HTR-8/SVneo (cell line): ENCODE measurements at regions not wholly inside any gene's neighbourhood (a gene's known extent, or its start where the extent isn't known, plus 50 kb on each side); places are given as distances from the start of the nearest gene placed in this dataset.

Source experiments
- DNase-seq: peaks from one replicate; pipeline ENCODE4 v3.0.0; 2011; ENCODE audit warnings: low spot score, mixed read lengths; ENCODE audit not compliant: insufficient read length
- FAIRE-seq: peaks from 2 replicates; lab custom pipeline; 2011; peaks lifted over from hg19 to GRCh38; lab: Jason Lieb, UNC

GRCh38 chr5:89417515-89417914, 534.5 kb upstream of the MEF2C start:
- FAIRE-seq: no peak
- no peak for DNase-seq

DNA sequence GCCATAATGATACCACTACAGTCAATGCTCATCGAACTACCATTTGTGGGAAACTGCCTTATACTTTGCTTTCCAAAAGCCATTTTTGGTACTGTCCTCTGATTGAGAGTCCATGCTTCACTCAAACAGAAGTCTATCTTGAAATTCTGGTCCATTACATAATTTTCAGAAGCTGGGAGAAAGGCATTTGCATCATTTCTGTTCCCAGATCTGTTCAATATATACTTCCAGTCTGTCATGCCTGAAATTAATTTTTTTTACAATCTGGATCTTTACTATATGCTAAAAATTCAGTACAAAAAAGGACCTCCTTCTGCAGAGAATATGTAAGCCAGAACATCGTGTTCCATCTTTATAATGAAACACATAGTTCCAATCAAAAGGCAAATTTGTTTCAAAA, 528.9 kb upstream of the MEF2C start:
- DNase-seq: no peak
- FAIRE-seq: no peak

DNA sequence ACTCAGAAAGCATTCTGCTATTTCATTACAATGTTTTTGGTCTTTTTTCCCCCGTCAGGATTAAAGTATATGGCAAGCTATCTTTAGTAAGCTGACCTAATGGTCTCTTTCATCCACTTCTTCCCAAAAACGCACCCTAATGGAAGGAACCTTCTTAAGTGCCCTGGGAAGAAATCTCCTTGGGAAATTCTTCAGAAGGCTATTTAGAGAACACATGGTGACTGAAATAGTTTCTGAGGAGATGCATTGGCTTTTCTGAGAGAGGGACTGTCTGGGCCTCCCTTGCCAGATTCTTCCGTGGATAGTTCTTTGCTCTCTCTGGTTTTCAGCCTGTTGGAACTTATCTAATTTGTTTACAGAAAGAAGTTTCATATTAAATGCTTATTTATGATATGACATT, 524.1 kb upstream of the MEF2C start:
- DNase-seq (no peak), FAIRE-seq (no peak)

GRCh38 chr5:89401659-89402058, 518.7 kb upstream of the MEF2C start:
- DNase-seq (no peak), FAIRE-seq (no peak)

- DNase-seq: no peak
- FAIRE-seq: no peak
These were observed 518.0 kb upstream of the MEF2C start for GRCh38 chr5:89401012-89401411.

GRCh38 chr5:89399548-89399947, 516.6 kb upstream of the MEF2C start:
- no peak for DNase-seq
- no peak for FAIRE-seq

DNA sequence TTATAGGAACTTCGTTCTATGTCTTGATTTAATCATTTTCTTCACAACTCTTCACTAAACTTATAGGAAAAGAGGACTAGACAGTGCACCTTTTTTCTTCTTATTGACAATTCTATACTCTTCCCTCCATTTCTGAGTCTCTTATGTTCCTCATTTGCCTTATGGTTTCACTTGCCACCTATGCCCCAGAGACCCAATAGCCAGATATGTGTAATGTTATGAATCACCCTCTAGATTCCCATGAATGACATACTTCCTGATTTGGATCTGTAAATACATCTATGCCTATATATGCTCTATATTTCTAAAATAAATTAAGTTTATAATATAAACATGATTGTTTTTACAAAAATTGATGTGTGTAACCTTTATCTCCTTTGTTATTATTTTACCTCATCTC, 514.1 kb upstream of the MEF2C start:
- no peak for DNase-seq
- no peak for FAIRE-seq

DNA sequence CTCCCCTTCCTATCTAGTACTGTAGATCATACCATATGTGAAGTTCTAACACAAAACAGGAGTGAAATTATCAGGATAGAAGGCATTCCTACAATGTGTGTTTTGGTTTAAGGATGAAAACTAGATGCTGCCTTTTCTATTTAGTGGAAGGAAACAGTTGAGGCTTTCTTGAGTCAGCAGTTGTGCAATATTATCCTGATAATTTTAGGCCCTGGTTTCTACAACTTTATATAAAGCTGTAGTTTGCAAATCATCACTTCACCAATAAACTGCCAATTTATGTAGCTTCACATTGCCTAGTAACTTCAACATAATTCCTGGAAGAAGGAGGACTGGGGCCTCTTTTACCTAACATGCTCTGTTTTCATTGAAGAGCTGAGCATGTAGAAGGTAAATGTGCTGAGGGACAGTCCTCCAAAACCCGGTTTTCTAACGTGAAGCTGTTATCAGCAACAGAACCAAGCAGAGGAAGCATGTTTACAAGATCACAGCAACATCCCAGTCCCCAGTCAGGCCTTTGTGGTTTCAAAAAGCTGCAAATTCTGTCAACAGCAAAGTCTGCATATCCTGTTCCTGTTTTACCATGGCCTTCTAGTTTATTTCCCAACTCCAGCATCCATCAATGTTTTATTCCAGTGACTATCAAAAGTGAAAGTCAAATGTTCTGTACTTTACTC, 513.4 kb upstream of the MEF2C start:
- DNase-seq (no peak), FAIRE-seq (no peak)

GRCh38 chr5:89395111-89395510, 512.1 kb upstream of the MEF2C start:
- DNase-seq: no peak
- FAIRE-seq: no peak

DNA sequence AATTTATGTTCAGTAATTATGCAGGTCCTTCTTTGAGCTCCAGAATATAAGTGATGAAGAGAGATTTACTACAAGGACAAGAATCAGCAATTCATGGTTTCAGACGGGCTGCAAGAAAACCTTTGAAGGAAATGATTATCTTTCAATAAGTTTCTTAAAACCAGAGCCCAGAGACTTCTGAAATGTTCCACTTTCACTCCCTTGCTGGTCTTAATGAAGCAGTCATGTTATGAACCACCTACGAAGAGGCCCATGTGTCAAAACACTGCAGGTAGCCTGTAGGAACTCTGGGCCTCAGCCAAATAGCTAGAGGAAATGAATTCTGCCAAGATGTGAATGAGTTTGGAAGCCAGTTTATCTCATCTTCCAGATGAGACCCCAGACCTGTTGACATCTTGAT, 505.9 kb upstream of the MEF2C start:
- no peak for DNase-seq
- no peak for FAIRE-seq

DNA sequence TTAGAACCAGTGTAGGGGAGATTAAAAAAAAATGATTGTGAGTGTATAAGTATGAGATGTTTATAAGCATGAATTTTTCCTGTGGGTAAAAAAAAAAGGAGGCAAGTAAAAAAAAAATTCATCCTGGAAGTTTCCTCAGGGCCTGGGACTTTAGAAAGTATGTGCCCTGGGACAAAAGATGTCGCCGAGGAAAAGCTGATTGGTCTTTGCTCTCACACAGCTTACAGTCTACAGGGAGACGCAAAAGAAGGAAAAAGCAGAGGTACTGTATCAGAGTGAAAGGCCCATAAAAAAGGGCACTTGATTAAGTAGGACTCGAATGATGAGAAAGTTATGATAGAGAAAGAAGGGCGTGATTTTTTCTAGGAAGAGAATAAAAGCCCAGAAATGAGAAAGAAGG, 501.4 kb upstream of the MEF2C start:
- DNase-seq: no peak

DNA sequence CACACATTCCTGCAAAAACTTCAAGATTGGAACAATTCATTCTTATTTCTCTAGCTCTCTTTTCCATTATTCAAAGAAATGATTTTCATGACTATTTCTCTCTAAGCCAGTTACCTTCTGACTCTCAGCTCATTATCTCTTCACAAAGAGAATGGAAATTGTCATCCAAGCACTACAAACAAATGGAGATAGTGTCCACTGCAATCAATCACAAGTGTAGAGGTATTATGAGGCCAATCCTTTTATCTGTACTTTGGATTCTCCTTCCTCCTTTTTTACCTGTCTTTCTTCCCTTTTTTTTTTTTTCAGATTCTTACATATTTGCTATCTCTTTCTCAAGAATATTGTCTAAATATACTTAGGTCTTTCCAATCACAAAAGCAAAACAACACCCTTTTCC, 497.7 kb upstream of the MEF2C start:
- no peak for FAIRE-seq
- no peak for DNase-seq

More for the DNA sequence above, 501.4 kb upstream of the MEF2C start:
- FAIRE-seq: no peak

DNA sequence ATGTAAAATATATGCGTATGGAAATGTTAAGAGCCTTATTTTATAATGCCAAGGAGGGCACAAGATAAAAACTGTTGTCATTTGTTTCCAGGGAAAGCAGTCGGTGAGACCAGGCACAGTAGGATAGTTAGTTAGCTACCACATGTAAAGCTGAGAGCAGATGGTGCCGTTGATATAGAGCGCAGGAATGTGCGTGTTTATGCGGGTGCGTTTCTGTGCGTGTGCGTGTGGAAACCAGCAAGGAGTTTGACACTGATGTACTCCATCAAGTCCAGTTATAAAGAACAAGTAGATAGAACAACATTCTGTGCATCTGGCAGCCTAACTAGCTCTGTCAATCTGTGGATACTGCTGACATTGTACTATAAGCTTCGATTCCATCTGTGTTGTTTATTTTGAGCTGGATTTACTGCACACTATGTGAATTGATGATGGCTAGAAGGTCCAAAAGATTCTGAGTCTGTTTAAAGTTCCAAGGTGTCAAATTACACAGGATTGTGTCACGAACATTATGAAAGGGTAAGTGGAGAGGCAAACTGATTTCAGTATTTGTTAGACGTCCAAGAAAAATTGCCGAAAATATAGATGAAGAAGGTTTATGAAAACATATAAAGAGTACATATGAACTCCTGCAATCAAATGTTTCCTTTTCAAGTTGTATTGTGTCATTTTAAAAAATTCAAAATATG, 494.9 kb upstream of the MEF2C start:
- DNase-seq: no peak
- no peak for FAIRE-seq

DNA sequence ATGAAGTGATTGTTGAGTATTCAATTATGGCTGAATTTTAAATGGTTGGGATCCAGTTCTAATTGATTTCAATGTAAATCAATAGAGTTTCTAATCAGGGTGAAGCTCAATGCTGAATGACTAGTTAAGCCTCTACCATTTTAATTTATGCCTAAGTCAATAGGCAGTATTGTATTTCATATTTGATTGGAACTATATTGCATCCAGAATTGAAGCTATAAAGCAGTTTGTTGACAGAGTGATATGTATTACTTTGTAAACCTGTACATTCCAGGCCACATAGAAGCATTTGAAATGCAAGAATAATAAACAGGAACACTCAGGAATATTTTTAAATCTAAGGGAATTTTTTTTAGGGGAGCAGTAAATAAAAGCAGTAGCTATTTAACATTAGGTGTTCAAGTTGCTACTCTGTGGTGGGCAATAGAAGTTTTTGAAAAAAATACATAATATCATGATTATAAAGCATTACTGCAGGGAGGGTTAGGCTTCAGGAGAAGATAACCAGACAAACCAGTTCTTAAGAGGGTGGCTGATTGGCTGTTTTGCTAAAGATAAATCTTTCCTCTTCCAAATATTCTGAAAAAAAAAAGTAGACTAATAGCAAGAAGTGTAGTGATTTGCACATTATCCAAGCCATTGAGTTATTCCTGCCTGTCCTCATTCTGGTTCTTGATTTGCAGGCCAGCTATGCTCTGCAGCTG, 492.0 kb upstream of the MEF2C start:
- DNase-seq: no peak

GRCh38 chr5:89374144-89374784, 491.3 kb upstream of the MEF2C start:
- FAIRE-seq (no peak), DNase-seq (no peak)

More for the DNA sequence above, 492.0 kb upstream of the MEF2C start:
- no peak for FAIRE-seq

DNA sequence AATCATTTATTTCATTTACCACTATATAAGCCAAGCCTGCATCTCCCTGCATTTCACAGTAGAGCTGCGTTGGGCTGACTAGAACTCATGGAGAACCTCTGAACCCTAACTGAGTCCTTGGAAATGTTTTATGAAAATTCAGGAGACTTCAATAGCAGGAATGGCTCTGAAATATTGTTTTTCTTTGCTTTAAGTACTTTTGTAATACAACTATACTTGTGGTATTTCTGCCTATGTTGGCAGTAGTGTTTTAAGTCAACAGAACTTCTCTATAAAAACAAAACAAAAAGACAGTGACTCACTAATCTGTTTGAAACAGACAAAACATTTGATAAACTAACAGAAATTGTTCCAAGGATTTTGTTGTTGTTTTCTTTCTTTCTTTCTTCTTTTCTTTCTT, 489.2 kb upstream of the MEF2C start:
- FAIRE-seq (no peak), DNase-seq (no peak)

DNA sequence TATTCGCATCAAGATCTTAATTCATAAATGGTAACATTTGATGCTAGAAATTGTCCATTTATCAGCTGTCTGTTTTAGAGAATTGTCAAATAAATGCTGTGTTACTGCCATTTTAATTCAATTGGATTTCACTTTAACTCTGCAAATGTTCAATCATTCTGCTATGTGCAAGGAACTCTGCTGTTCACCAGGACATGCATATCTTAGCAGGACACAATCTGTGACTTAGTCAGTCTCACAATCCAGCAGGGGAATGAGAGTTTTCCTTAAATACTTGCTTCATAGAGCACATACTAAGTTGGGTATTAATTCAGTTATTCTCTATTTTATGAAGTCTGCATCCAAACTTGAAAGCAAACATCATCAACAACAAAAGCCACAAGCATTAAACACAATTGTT, 488.7 kb upstream of the MEF2C start:
- no peak for DNase-seq
- FAIRE-seq: no peak

DNA sequence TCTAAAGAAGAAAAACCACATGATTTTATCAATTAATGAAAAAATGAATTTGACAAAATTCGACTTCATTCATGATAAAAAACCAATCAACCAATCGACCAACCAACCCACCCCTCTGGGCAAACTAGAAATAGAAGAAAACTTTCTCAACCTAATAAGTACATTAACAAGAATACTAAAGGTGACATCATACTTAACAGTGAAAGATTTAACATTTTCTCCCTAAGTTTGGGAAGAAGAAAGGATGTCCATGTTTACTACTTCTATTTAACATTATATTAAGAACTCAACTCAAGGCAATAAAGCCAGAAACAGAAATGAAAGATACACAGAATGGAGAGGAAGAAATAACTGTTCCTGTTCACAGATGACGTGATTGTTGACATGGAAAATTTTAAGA, 476.1 kb upstream of the MEF2C start:
- FAIRE-seq: no peak
- no peak for DNase-seq

GRCh38 chr5:89353837-89354551, 471.0 kb upstream of the MEF2C start:
- no peak for FAIRE-seq
- DNase-seq: no peak

DNA sequence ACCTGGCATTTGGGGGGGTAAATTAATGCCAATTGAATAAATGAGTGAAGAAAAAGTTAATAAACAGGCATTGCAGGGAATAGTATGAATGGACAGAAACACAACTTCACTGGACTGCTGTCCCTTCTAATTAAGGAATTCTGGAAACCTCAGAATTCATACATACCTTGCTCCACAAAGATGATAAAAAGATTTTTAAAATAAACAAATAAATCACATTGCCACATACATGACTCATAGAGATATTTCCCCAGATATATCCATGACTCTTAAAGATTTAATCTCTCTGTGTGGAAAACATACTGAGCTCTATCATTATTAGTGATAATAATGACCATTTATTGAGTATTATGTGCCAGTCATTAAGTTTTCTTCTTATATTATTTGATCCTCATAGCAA, 469.0 kb upstream of the MEF2C start:
- DNase-seq (no peak), FAIRE-seq (no peak)
